Uterus (tissue), 2 donors: ENCODE measurements at regions not wholly inside any gene's neighbourhood (a gene's known extent, or its start where the extent isn't known, plus 50 kb on each side); places are given as distances from the start of the nearest gene placed in this dataset.

ENCODE experiments used
- CTCF ChIP-seq, 4 experiments: fragments of 200-600 bp in 2 of 4; fragments of 450-650 bp in 2 of 4; sonication (generic) in 2 of 4; IDR thresholded peaks; one replicate each; pipeline ENCODE4 v1.5.1; 2016 to 2019; ENCODE audit warnings: antibody characterized with exemption in 4 of 4, mild to moderate bottlenecking in 2 of 4, moderate library complexity in 1 of 4
- POLR2A ChIP-seq, 2 donors: fragments of 450-650 bp; IDR thresholded peaks; one replicate each; pipeline ENCODE4 v1.6.1; 2016; ENCODE audit warnings: antibody characterized with exemption in 2 of 2, mild to moderate bottlenecking in 1 of 2, moderate library complexity in 1 of 2

GRCh38 chr4:159979351-159979750, 876.5 kb downstream of the RAPGEF2 start:
- TF ChIP-seq CTCF (IDR thresholded peaks at IDR 0.05) (no peak), POLR2A (IDR thresholded peaks at IDR 0.05) (no peak)
